IPS-15b (cell line): ENCODE measurements at regions not wholly inside any gene's neighbourhood (a gene's known extent, or its start where the extent isn't known, plus 50 kb on each side); places are given as distances from the start of the nearest gene placed in this dataset.

ENCODE experiments used
- H3K27me3 ChIP-seq: one replicate; pipeline ENCODE4 v1.6.1; 2013; ENCODE audit warnings: low read length; ENCODE audit not compliant: control insufficient read depth, insufficient read depth
- H3K36me3 ChIP-seq: one replicate; pipeline ENCODE4 v1.6.1; 2013; ENCODE audit warnings: low read length; ENCODE audit not compliant: control insufficient read depth, insufficient read depth
- H3K4me1 ChIP-seq: one replicate; pipeline ENCODE4 v1.6.1; 2013; ENCODE audit warnings: mild to moderate bottlenecking, low read length; ENCODE audit not compliant: control insufficient read depth, insufficient read depth
- H3K4me3 ChIP-seq: one replicate; pipeline ENCODE4 v1.5.1; 2013; ENCODE audit warnings: low read depth, low read length
- H3K9ac ChIP-seq: one replicate; pipeline ENCODE4 v1.6.1; 2013; ENCODE audit warnings: low read depth, mild to moderate bottlenecking, low read length
- H3K9me3 ChIP-seq: one replicate; pipeline ENCODE4 v1.6.1; 2013; ENCODE audit warnings: mild to moderate bottlenecking, low read length; ENCODE audit not compliant: control insufficient read depth, insufficient read depth

- Histone ChIP-seq H3K9ac (no peak overlapping the region), H3K27me3 (no peaks in the 10 kb centered on the region), H3K36me3 (no peaks in the 10 kb centered on the region), H3K4me3 (no peak overlapping the region), H3K4me1 (no peaks in the 10 kb centered on the region), H3K9me3 (no peaks in the 10 kb centered on the region)
These were observed 484.6 kb downstream of the TSHZ3 start for GRCh38 chr19:30864391-30865215.

GRCh38 chr19:30862876-30863275 lies 486.4 kb downstream of the TSHZ3 start:
- Histone ChIP-seq H3K9ac (no peak overlapping the region), H3K27me3 (no peaks in the 10 kb centered on the region)

GRCh38 chr19:30861919-30862318 lies 487.3 kb downstream of the TSHZ3 start:
- no peaks in the 10 kb centered on the region for H3K27me3 ChIP-seq
- H3K4me1 ChIP-seq, result no peaks in the 10 kb centered on the region
- no peaks in the 10 kb centered on the region for H3K9me3 ChIP-seq
- no peaks in the 10 kb centered on the region for H3K36me3 ChIP-seq
- no peak overlapping the region for H3K9ac ChIP-seq
- H3K4me3 ChIP-seq, result no peak overlapping the region

More at GRCh38 chr19:30862876-30863275, 486.4 kb downstream of the TSHZ3 start:
- Histone ChIP-seq H3K4me3 (no peak overlapping the region), H3K9me3 (no peaks in the 10 kb centered on the region), H3K4me1 (no peaks in the 10 kb centered on the region), H3K36me3 (no peaks in the 10 kb centered on the region)

- Histone ChIP-seq H3K4me3 (no peak overlapping the region), H3K27me3 (no peaks in the 10 kb centered on the region), H3K9ac (no peak overlapping the region), H3K36me3 (no peaks in the 10 kb centered on the region), H3K4me1 (no peaks in the 10 kb centered on the region), H3K9me3 (no peaks in the 10 kb centered on the region)
These were observed 485.8 kb downstream of the ZNF536 start for GRCh38 chr19:30857966-30858490.

- Histone ChIP-seq H3K27me3 (no peaks in the 10 kb centered on the region), H3K9me3 (no peaks in the 10 kb centered on the region), H3K4me3 (no peak overlapping the region), H3K9ac (no peak overlapping the region), H3K4me1 (no peaks in the 10 kb centered on the region), H3K36me3 (no peaks in the 10 kb centered on the region)
These were observed 485.2 kb downstream of the ZNF536 start for GRCh38 chr19:30857388-30857787.

GRCh38 chr19:30856786-30857185 lies 484.6 kb downstream of the ZNF536 start:
- Histone ChIP-seq H3K4me1 (no peaks in the 10 kb centered on the region), H3K9ac (no peak overlapping the region), H3K4me3 (no peak overlapping the region), H3K9me3 (no peaks in the 10 kb centered on the region), H3K36me3 (no peaks in the 10 kb centered on the region), H3K27me3 (no peaks in the 10 kb centered on the region)

GRCh38 chr19:30856376-30856775 lies 484.2 kb downstream of the ZNF536 start:
- H3K4me3 ChIP-seq, result no peak overlapping the region
- no peaks in the 10 kb centered on the region for H3K4me1 ChIP-seq
- H3K36me3 ChIP-seq, result no peaks in the 10 kb centered on the region
- no peaks in the 10 kb centered on the region for H3K27me3 ChIP-seq
- H3K9me3 ChIP-seq, result no peaks in the 10 kb centered on the region
- H3K9ac ChIP-seq, result no peak overlapping the region

GRCh38 chr19:30855442-30855841 lies 483.3 kb downstream of the ZNF536 start:
- Histone ChIP-seq H3K27me3 (no peaks in the 10 kb centered on the region), H3K9ac (no peak overlapping the region), H3K36me3 (no peaks in the 10 kb centered on the region), H3K9me3 (no peaks in the 10 kb centered on the region), H3K4me1 (no peaks in the 10 kb centered on the region), H3K4me3 (no peak overlapping the region)

GRCh38 chr19:30854661-30855060 lies 482.5 kb downstream of the ZNF536 start:
- H3K27me3 ChIP-seq, result no peaks in the 10 kb centered on the region
- no peaks in the 10 kb centered on the region for H3K36me3 ChIP-seq
- H3K4me3 ChIP-seq, result no peak overlapping the region
- no peaks in the 10 kb centered on the region for H3K9me3 ChIP-seq
- H3K4me1 ChIP-seq, result no peaks in the 10 kb centered on the region
- no peak overlapping the region for H3K9ac ChIP-seq

GRCh38 chr19:30854207-30854606 lies 482.0 kb downstream of the ZNF536 start:
- Histone ChIP-seq H3K9me3 (no peaks in the 10 kb centered on the region), H3K4me3 (no peak overlapping the region), H3K27me3 (no peaks in the 10 kb centered on the region), H3K36me3 (no peaks in the 10 kb centered on the region), H3K9ac (no peak overlapping the region), H3K4me1 (no peaks in the 10 kb centered on the region)

GRCh38 chr19:30853036-30853435 lies 480.9 kb downstream of the ZNF536 start:
- no peaks in the 10 kb centered on the region for H3K36me3 ChIP-seq
- no peak overlapping the region for H3K4me3 ChIP-seq
- H3K9me3 ChIP-seq, result no peaks in the 10 kb centered on the region
- no peak overlapping the region for H3K9ac ChIP-seq
- no peaks in the 10 kb centered on the region for H3K27me3 ChIP-seq
- no peaks in the 10 kb centered on the region for H3K4me1 ChIP-seq

GRCh38 chr19:30852168-30852567 lies 480.0 kb downstream of the ZNF536 start:
- no peak overlapping the region for H3K9ac ChIP-seq
- no peaks in the 10 kb centered on the region for H3K9me3 ChIP-seq
- H3K4me1 ChIP-seq, result no peaks in the 10 kb centered on the region
- no peaks in the 10 kb centered on the region for H3K27me3 ChIP-seq
- no peak overlapping the region for H3K4me3 ChIP-seq
- H3K36me3 ChIP-seq, result no peaks in the 10 kb centered on the region
